ENCODE measurements at regions not wholly inside any gene's neighbourhood (a gene's known extent, or its start where the extent isn't known, plus 50 kb on each side); places are given as distances from the start of the nearest gene placed in this dataset.

DNA sequence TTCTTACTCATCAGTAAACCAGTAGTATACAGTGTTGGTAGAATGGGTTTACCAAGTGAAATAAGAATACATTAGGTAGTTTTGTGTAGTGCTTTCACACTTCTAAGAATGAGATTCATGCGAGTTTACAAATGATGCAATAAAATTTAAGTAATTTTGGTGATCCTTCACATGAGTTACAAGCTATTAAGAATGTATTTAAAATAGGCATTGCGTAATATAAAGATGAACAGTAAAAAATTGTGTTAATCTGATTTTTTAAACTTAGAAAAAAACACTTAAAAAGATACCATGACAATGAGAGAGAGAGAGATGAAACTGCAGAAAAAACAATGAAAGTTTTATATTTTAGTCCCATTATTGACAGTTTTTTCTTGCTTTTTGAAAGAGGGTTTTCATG, 570.5 kb downstream of the SLITRK6 start:
- Mint-ChIP-seq H3K27me3 (ENCODE audit: low read depth) (no peaks in the 10 kb centered on the region), H3K36me3 (ENCODE audit: low read depth) (no peaks in the 10 kb centered on the region), H3K4me1 (ENCODE audit: low read depth) (no peaks in the 10 kb centered on the region), H3K4me3 (no peak overlapping the region), H3K9me3 (peaks cover 8% of the 10 kb centered on the region), H3K27ac (no peak overlapping the region)
- DNase-seq (ENCODE audit: low spot score), result no peak

GRCh38 chr13:85223883-85224656, 575.1 kb downstream of the SLITRK6 start:
- Mint-ChIP-seq H3K4me3 (no peak overlapping the region), H3K27me3 (ENCODE audit: low read depth) (no peaks in the 10 kb centered on the region), H3K36me3 (ENCODE audit: low read depth) (no peaks in the 10 kb centered on the region), H3K4me1 (ENCODE audit: low read depth) (no peaks in the 10 kb centered on the region), H3K27ac (no peak overlapping the region), H3K9me3 (peaks cover 18% of the 10 kb centered on the region)
- DNase-seq (ENCODE audit: low spot score), result no peak

GRCh38 chr13:85216576-85216975, 582.6 kb downstream of the SLITRK6 start:
- Mint-ChIP-seq H3K4me3 (no peak overlapping the region), H3K4me1 (ENCODE audit: low read depth) (no peaks in the 10 kb centered on the region), H3K9me3 (peaks cover 16% of the 10 kb centered on the region), H3K27me3 (ENCODE audit: low read depth) (no peaks in the 10 kb centered on the region), H3K27ac (no peak overlapping the region), H3K36me3 (ENCODE audit: low read depth) (no peaks in the 10 kb centered on the region)
- no peak for DNase-seq (ENCODE audit: low spot score)

DNA sequence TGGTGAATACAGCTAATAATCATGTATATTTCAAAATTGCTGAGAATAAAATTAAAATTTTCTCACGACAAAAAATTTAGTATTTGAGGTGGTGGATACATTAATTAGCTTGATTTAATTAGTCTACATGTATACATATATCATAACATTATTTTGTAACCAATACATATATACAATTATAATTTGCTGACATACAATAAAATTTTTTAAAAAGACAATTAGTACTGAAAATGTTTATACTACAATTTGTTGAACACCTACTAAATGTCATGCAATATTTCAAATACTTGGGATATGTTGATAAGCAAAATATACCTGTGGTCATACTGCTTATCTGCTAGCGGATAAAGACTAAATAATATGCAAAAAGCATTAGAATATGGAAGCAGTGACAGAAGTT, 586.5 kb downstream of the SLITRK6 start:
- Mint-ChIP-seq H3K36me3 (ENCODE audit: low read depth) (no peaks in the 10 kb centered on the region), H3K27ac (no peak overlapping the region), H3K9me3 (peaks cover 9% of the 10 kb centered on the region), H3K27me3 (ENCODE audit: low read depth) (no peaks in the 10 kb centered on the region), H3K4me1 (ENCODE audit: low read depth) (no peaks in the 10 kb centered on the region), H3K4me3 (no peak overlapping the region)
- no peak for DNase-seq (ENCODE audit: low spot score)

DNA sequence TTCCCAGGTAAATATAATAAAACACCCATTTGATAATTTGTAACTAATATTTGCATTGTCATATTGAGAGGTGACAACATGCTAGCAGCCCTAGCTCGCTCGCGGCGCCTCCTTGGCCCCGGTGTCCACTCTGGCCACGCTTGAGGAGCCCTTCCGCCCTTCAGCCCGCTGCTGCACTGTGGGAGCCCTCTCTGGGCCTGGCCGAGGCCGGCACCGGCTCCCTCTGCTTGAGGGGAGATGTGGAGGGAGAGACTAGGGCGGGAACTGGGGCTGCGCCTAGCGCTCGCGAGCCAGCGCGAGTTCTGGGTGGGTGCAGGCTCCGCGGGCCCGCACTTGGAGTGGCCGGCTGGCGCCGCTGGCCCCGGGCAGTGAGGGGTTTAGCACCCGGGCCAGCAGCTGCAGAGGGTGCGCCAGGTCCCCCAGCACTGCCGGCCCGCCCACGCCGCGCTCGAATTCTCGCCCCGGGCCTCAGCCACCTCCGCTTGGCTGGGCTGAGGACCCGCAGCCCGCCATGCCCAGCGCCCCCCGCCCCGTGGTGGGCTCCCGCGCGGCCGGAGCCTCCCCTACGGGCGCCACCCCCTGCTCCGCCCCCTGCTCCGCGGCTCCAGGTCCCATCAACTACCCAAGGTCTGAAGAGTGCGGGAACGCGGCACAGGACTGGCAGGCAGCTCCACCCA, 594.4 kb downstream of the SLITRK6 start:
- H3K4me3 Mint-ChIP-seq, result no peak overlapping the region
- H3K9me3 Mint-ChIP-seq, result peaks cover 26% of the 10 kb centered on the region
- no peak for DNase-seq (ENCODE audit: low spot score)
- H3K27me3 Mint-ChIP-seq (ENCODE audit: low read depth), result no peaks in the 10 kb centered on the region
- no peaks in the 10 kb centered on the region for H3K36me3 Mint-ChIP-seq (ENCODE audit: low read depth)
- no peak overlapping the region for H3K27ac Mint-ChIP-seq
- H3K4me1 Mint-ChIP-seq (ENCODE audit: low read depth), result no peaks in the 10 kb centered on the region

GRCh38 chr13:85197431-85197830, 601.8 kb downstream of the SLITRK6 start:
- Mint-ChIP-seq H3K27me3 (ENCODE audit: low read depth) (no peaks in the 10 kb centered on the region), H3K4me3 (no peak overlapping the region), H3K27ac (no peak overlapping the region), H3K9me3 (peaks cover 33% of the 10 kb centered on the region), H3K36me3 (ENCODE audit: low read depth) (no peaks in the 10 kb centered on the region), H3K4me1 (ENCODE audit: low read depth) (no peaks in the 10 kb centered on the region)
- no peak for DNase-seq (ENCODE audit: low spot score)

- DNase-seq (ENCODE audit: low spot score), result no peak
- no peaks in the 10 kb centered on the region for H3K27me3 Mint-ChIP-seq (ENCODE audit: low read depth)
- H3K4me3 Mint-ChIP-seq, result no peak overlapping the region
- no peak overlapping the region for H3K27ac Mint-ChIP-seq
- H3K9me3 Mint-ChIP-seq, result peaks cover 22% of the 10 kb centered on the region
- no peaks in the 10 kb centered on the region for H3K36me3 Mint-ChIP-seq (ENCODE audit: low read depth)
- H3K4me1 Mint-ChIP-seq (ENCODE audit: low read depth), result no peaks in the 10 kb centered on the region
Measured at GRCh38 chr13:85194482-85194881, 604.7 kb downstream of the SLITRK6 start.

- Mint-ChIP-seq H3K27me3 (ENCODE audit: low read depth) (no peaks in the 10 kb centered on the region), H3K4me1 (ENCODE audit: low read depth) (no peaks in the 10 kb centered on the region), H3K4me3 (no peak overlapping the region), H3K9me3 (peaks cover 8% of the 10 kb centered on the region), H3K27ac (no peak overlapping the region), H3K36me3 (ENCODE audit: low read depth) (no peaks in the 10 kb centered on the region)
- DNase-seq (ENCODE audit: low spot score), result no peak
Measured at GRCh38 chr13:85191996-85192718, 607.1 kb downstream of the SLITRK6 start.

DNA sequence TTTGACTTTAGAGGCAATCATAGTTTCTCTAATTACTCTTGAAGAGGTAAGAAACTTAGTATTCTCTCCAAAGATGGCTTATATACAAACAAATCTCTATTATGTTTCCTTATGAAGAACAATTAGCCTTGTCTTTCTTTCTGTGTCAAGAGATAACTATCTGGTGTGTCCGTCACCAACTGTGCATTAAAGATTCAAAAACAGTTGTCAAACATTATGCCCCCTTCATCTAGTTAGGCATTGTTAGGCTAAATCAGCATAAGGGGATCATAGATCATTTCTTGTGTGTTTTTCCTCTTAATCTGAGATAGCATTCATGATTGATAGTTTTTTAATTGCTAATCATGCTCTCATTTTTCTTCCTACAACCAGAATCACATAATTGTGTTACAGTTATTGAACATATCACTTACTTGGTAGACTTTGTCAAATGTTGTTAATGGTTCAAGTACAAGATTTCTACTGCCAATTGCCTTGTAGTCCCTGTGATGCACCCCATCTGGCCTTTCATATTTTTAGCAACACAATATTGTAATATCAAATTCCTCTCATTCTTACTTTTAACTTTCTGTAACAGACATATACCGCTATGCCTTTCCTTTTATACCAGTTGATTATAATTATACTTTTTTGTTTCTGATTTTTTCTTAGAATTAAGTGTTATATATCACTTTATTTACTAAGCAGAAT, 612.7 kb downstream of the SLITRK6 start:
- H3K36me3 Mint-ChIP-seq (ENCODE audit: low read depth), result no peaks in the 10 kb centered on the region
- DNase-seq (ENCODE audit: low spot score), result no peak
- H3K9me3 Mint-ChIP-seq, result peaks cover 26% of the 10 kb centered on the region
- no peaks in the 10 kb centered on the region for H3K27me3 Mint-ChIP-seq (ENCODE audit: low read depth)
- no peak overlapping the region for H3K27ac Mint-ChIP-seq
- H3K4me3 Mint-ChIP-seq, result no peak overlapping the region
- H3K4me1 Mint-ChIP-seq (ENCODE audit: low read depth), result no peaks in the 10 kb centered on the region

- no peaks in the 10 kb centered on the region for H3K4me1 Mint-ChIP-seq (ENCODE audit: low read depth)
- no peak overlapping the region for H3K4me3 Mint-ChIP-seq
- no peaks in the 10 kb centered on the region for H3K27me3 Mint-ChIP-seq (ENCODE audit: low read depth)
- H3K27ac Mint-ChIP-seq, result no peak overlapping the region
- DNase-seq (ENCODE audit: low spot score), result no peak
- peaks cover 13% of the 10 kb centered on the region for H3K9me3 Mint-ChIP-seq
- no peaks in the 10 kb centered on the region for H3K36me3 Mint-ChIP-seq (ENCODE audit: low read depth)
Measured at GRCh38 chr13:85174291-85174690, 624.9 kb downstream of the SLITRK6 start.

DNA sequence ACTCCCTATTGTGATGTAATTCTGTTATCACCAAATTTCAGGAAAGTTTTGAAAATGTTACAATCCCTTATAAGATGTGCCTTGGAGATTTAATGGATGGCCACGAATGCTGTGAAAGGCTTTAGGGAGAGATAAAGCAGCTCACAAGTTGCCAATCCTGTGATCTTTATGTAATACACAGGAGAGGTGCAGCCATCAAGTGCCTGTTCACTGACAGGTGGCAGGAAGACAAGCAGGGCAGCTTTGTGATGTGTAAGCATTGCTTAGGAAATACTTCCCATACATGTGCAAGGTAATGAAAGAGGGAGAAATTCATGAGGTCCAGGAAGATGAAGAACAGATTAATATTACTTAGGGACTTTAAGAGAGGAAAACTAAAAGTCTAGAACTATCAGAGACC, 628.8 kb downstream of the SLITRK6 start:
- Mint-ChIP-seq H3K27me3 (ENCODE audit: low read depth) (no peaks in the 10 kb centered on the region), H3K9me3 (peaks cover 18% of the 10 kb centered on the region), H3K4me3 (no peak overlapping the region), H3K36me3 (ENCODE audit: low read depth) (no peaks in the 10 kb centered on the region), H3K27ac (no peak overlapping the region), H3K4me1 (ENCODE audit: low read depth) (no peaks in the 10 kb centered on the region)
- DNase-seq (ENCODE audit: low spot score), result no peak

- no peaks in the 10 kb centered on the region for H3K27me3 Mint-ChIP-seq (ENCODE audit: low read depth)
- peaks cover 25% of the 10 kb centered on the region for H3K9me3 Mint-ChIP-seq
- no peaks in the 10 kb centered on the region for H3K36me3 Mint-ChIP-seq (ENCODE audit: low read depth)
- H3K27ac Mint-ChIP-seq, result no peak overlapping the region
- no peaks in the 10 kb centered on the region for H3K4me1 Mint-ChIP-seq (ENCODE audit: low read depth)
- no peak overlapping the region for H3K4me3 Mint-ChIP-seq
- no peak for DNase-seq (ENCODE audit: low spot score)
Measured at GRCh38 chr13:85166891-85167290, 632.3 kb downstream of the SLITRK6 start.

- Mint-ChIP-seq H3K36me3 (ENCODE audit: low read depth) (no peaks in the 10 kb centered on the region), H3K9me3 (peaks cover 22% of the 10 kb centered on the region), H3K27ac (no peak overlapping the region), H3K4me1 (ENCODE audit: low read depth) (no peaks in the 10 kb centered on the region), H3K4me3 (no peak overlapping the region), H3K27me3 (ENCODE audit: low read depth) (no peaks in the 10 kb centered on the region)
- no peak for DNase-seq (ENCODE audit: low spot score)
Measured at GRCh38 chr13:85163063-85163462, 636.2 kb downstream of the SLITRK6 start.

DNA sequence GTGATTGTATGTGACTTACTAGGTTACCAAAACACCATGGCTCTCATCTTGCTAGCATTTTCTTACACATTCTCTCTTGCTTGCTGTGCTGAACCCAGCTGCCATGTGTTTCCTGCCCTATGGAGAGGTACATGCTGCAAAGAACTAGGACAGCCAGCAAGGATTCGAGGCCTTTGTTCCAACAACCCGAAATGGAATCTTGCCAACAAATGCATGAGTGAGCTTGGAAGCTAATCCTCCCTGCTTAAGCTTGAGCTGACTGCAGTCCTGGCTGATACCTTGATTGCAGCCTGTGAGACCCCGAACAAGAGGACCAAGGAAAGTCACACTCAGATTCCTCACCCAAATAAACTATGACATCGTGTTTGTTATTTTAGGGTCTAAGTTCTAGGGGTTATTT, 651.2 kb downstream of the SLITRK6 start:
- H3K27ac Mint-ChIP-seq, result no peak overlapping the region
- no peaks in the 10 kb centered on the region for H3K9me3 Mint-ChIP-seq
- no peaks in the 10 kb centered on the region for H3K4me1 Mint-ChIP-seq (ENCODE audit: low read depth)
- H3K4me3 Mint-ChIP-seq, result no peak overlapping the region
- H3K27me3 Mint-ChIP-seq (ENCODE audit: low read depth), result no peaks in the 10 kb centered on the region
- no peak for DNase-seq (ENCODE audit: low spot score)
- no peaks in the 10 kb centered on the region for H3K36me3 Mint-ChIP-seq (ENCODE audit: low read depth)
